Panc1 (cell line): ENCODE measurements at regions not wholly inside any gene's neighbourhood (a gene's known extent, or its start where the extent isn't known, plus 50 kb on each side); places are given as distances from the start of the nearest gene placed in this dataset.

Experiments
- CTCF ChIP-seq: fragments of 450-650 bp; IDR thresholded peaks from 2 replicates; pipeline ENCODE4 v1.5.1; 2017; ENCODE audit warnings: mild to moderate bottlenecking
- POLR2AphosphoS5 ChIP-seq: IDR thresholded peaks from 2 replicates; pipeline ENCODE4 v1.6.1; 2012; ENCODE audit warnings: mild to moderate bottlenecking, low read depth, low read length, moderate library complexity
- SIN3A ChIP-seq: IDR thresholded peaks from 2 replicates; pipeline ENCODE4 v1.6.1; 2012; ENCODE audit warnings: low read depth, mild to moderate bottlenecking, low read length, moderate library complexity, borderline replicate concordance; ENCODE audit not compliant: insufficient read depth
- TCF7L2 ChIP-seq: IDR thresholded peaks from 2 replicates; pipeline ENCODE4 v1.6.1; 2011; ENCODE audit warnings: mild to moderate bottlenecking, low read depth, low read length, inconsistent platforms
- TF ChIP-seq, protein P1 (sequence below), 2 experiments: IDR thresholded peaks; 2 replicates each; pipeline ENCODE4 v1.6.1; 2011 to 2012; ENCODE audit warnings: low read depth in 2 of 2, control low read depth in 1 of 2, low read length in 1 of 2, mild to moderate bottlenecking in 1 of 2, moderate library complexity in 1 of 2; ENCODE audit not compliant: insufficient read depth in 1 of 2

DNA sequence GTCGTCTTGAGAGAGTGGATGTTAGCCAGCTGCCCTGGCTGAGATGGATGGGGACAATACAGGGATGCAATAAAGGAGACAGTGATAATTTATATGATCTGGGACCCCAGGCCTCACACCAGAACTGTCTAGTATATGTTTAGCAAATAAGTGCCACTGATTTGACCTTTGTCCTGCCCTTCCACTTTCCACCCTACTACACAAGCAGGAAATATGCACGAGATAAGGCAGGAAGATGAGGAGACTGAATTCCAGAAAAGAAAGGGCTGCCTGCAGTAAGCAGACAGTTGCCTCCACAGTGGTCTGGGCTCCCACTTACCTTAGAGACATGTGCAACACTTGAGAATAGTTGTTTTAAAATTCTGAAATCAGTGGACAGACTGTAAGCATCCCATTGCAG, 80.2 kb upstream of the ZNF91 start:
- TF ChIP-seq CTCF (no peak), POLR2AphosphoS5 (no peak), SIN3A (no peak), TCF7L2 (no peak)
- TF ChIP-seq, protein P1, sequence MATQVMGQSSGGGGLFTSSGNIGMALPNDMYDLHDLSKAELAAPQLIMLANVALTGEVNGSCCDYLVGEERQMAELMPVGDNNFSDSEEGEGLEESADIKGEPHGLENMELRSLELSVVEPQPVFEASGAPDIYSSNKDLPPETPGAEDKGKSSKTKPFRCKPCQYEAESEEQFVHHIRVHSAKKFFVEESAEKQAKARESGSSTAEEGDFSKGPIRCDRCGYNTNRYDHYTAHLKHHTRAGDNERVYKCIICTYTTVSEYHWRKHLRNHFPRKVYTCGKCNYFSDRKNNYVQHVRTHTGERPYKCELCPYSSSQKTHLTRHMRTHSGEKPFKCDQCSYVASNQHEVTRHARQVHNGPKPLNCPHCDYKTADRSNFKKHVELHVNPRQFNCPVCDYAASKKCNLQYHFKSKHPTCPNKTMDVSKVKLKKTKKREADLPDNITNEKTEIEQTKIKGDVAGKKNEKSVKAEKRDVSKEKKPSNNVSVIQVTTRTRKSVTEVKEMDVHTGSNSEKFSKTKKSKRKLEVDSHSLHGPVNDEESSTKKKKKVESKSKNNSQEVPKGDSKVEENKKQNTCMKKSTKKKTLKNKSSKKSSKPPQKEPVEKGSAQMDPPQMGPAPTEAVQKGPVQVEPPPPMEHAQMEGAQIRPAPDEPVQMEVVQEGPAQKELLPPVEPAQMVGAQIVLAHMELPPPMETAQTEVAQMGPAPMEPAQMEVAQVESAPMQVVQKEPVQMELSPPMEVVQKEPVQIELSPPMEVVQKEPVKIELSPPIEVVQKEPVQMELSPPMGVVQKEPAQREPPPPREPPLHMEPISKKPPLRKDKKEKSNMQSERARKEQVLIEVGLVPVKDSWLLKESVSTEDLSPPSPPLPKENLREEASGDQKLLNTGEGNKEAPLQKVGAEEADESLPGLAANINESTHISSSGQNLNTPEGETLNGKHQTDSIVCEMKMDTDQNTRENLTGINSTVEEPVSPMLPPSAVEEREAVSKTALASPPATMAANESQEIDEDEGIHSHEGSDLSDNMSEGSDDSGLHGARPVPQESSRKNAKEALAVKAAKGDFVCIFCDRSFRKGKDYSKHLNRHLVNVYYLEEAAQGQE (IDR thresholded peaks at IDR 0.05; ENCODE audit: insufficient read depth in 1 of 2, low read depth in 2 of 2, low read length in 1 of 2), result no peak
